DMS153 treated with DMSO at 0.1 percent for 48 hours (cell line): ENCODE measurements at regions not wholly inside any gene's neighbourhood (a gene's known extent, or its start where the extent isn't known, plus 50 kb on each side); places are given as distances from the start of the nearest gene placed in this dataset.

ENCODE experiments used
- DNase-seq: peaks from one replicate; lab custom pipeline; 2025; ENCODE audit not compliant: unreplicated experiment; lab: John Stamatoyannopoulos, UW

DNA sequence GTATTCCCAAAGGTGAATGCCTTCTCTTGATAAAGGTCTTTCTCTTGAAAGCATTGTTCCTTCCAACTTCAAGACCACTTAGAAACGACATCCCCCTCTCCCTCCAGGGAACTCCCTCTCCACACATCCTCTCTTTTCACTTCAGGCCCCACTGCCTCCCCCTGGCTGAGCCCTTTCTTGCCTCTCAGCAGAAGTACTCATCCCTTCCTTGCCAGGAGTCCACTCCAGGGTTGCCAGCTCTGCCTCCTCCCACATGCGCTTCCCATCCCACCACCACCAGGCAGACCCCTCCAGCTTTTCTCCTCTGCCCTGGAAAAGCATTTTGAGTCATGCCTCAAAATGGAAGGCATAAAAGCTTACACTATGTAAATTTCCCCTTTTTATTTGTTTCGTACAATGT is 126.3 kb upstream of the SALL3 start:
- DNase-seq = no peak

DNA sequence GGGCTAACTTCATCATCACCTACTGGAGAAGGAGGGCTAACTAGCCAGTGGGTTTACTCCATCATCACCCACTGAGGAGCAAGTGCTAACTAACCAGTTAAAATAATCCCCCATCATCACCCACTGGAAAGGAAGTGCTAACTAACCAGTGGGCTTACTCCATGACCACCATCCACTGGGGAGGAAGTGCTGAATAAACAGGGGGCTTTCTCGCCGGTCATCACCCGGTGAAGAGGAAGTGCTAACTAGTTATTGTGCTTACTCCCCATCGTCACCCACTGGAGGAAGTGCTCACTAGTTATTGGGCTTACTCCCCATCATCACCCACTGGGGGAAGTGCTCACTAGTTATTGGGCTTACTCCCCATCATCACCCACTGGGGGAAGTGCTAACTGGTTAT is 124.4 kb upstream of the SALL3 start:
- no peak for DNase-seq

DNA sequence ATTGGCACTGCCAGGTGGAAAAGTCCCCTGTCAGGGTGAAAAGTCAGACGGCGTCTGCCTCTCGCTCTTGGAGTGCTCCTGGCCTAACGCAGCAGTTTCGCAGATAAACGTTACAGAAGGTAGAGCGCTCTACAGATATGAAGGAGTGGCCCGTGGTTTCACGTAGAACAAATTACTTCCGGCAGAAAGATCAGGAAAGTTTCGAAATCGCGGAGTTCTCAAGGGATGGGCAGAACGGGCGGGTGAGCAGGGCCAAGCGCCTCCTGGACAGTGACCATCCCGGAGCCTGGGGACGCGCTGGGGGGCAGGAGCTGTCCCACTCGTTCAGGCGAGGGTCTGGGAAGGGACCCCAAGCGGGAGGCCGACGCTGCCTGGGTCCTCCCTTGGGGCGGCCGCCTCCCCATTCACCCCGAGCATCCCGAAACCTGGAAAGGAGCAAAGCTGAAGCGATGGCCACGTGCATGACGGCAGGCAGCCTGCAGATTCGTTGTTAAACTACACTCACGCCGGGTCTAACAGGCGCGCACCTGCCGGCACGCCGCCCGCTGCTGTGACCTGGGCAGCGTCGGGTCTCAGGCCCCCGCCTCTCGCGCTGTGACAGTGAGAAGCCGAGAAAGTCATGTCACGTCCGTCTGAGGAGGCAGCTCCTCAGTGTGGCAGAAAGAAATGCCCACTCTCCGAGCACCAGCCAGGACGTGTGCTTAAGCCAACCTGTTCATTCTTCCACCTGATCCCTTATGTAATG is 122.9 kb upstream of the SALL3 start:
- no peak for DNase-seq

GRCh38 chr18:78857314-78858150 is 122.1 kb upstream of the SALL3 start:
- DNase-seq = no peak

DNA sequence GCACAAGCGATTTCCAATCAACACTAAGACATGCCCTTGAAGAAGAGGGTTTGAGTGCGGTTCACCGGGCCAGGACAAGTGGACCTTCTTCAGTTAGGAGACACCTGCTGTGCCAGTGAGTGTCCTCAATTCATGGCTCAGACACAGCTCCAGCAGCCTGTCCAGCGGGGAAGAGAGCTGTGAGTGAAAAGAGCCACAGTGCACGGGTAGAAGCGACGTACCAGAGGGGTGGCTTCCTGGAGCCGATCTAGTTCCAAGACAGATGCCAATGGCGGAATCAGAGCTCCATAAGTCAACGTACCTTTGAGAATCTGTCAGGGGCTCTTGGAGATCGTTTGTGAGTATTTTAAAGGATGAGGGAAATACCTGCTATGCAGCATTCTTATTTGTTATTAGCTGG is 119.9 kb upstream of the SALL3 start:
- no peak for DNase-seq

DNA sequence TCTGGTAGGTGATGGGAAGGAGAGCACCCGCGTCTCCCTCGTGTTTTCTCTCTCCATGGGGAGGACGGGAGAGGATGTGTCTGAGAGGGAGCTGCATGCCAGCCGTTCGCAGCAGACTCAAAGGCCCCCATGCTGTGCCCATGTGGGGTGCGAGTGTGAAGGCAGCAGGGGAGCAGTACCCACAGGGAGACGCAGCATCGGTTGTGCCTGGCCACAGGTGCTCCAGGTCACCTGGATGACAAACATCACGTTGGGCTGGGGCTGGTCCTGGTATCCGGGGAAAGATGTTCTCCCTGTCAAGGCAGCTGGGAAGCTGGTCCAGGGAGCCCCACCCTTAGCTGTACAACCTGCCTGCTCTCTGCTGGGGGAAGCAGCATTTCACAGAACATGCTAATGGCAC is 119.5 kb upstream of the SALL3 start:
- DNase-seq = no peak

- DNase-seq = no peak
Observed at GRCh38 chr18:78861116-78861515, 118.5 kb upstream of the SALL3 start.

GRCh38 chr18:78861706-78862105 is 117.9 kb upstream of the SALL3 start:
- DNase-seq = no peak

- no peak for DNase-seq
Observed at GRCh38 chr18:78862395-78862794, 117.2 kb upstream of the SALL3 start.

DNA sequence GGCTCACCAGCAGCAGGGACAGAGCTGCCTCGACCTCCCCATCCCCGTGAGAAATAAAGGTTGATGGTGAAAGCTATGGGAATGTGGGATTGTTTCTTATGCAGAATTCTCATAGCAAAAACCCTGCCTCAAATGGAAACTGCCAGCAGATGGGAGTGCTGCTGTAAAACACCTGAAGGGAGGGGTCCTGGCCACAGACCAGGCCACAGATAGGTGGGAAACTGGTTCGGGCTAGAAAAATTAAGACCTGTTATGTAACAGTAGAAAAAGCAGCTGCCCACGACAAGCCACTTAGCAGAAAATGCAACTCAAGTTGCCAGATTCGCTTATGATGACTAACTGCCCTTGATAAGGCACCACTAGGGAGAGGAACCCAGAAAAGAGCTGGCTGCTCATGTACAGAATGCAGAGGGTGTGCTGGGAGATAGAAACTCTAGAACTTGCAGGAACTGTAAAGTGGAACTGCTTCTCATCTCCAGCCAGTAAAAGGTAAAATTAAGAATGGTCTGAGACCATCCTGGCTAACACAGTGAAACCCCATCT is 114.5 kb upstream of the SALL3 start:
- no peak for DNase-seq

- no peak for DNase-seq
Observed at GRCh38 chr18:78865771-78866310, 113.8 kb upstream of the SALL3 start.

- DNase-seq = no peak
Observed at GRCh38 chr18:78867131-78867530, 112.5 kb upstream of the SALL3 start.

DNA sequence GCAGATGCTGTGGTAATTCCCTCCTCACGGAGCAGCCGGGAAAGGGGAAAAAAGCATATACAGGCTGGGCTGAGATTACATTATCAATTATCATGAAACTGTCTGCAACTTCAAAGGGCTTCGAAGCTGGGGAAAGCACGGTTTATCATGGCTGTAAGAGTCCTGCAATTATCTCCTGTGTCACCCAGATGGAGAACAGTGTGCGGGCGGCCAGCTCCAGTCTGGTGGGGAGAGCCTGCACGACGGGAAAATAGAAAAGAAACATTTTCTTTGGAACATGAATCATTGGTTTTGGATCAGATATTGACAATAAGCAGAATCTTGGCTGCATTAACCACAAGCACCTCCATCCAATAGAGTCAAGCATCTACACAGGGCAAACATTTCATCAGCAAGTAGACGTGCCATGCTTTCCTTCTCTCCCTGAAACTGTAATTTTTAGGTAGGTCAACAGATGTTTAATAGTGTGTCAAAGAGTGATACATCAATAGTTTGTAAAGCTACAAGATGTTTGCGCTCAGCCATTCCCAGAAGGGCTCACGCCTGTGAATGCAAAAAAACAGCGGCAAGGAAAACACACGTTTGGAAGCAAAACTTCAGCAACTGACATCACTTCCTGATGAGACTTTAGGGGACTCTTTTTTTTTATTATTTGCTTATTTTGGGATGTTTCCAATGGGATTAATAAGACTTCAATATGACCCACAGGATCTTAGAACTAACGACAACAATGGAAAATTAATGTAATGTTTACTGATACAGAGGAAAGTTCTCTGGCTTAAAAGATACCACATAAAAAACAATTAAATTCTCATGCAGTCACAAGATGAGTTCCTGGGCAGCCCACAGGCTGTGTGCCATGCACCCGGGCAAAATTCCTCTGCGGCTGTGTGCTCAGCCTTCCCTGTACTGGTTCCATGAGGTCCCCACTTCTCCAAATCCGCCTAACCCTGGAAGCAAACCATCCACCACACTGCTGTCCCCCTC is 111.0 kb upstream of the SALL3 start:
- no peak for DNase-seq

DNA sequence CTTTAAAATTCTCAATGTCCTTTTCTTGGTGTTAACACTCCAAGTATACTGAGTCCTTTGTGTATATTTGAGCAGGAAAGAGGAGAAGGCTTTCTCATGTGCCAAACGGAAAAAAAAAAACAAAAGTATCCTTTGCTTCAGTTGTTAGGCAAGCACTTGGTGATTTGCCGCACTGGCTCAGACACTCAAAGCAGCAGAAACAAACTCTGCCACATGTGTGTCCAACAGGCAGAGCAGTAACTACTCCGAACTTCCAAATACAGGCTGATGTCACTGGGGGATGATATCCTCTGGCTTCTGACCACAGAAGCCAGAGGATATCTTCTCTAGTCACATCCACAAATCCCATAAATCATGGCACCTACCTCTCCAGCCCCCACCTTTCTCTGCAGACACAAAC is 108.0 kb upstream of the SALL3 start:
- no peak for DNase-seq

DNA sequence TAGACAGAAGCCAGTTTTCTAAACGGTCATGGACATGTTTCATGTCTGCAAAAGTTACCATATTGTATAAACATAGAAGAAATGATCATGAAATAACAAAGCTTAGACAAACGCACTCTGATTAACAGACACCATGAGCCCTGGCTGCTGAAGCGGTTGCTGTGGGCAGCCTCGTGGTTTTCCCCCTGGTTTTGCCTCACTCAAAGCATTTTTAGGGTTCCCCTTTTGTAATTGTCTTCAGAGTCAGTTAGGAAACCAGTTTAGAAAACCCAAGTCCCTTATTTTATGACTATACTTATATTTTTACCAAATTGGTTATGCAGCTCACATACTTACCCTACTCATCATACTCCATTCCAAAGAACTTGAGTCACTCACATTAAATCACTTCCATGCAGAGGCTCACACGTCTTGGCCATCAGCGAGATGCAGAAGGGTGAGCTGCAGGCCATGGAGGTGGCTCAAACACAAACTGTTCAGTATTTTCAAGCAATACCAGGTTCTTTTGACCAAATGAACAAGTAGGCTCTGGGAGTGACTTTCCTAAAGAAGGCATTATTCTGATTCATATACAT is 105.6 kb upstream of the SALL3 start:
- no peak for DNase-seq

- peak; percentile 54 for DNase-seq
Observed at GRCh38 chr18:78875016-78875777, 104.4 kb upstream of the SALL3 start.

DNA sequence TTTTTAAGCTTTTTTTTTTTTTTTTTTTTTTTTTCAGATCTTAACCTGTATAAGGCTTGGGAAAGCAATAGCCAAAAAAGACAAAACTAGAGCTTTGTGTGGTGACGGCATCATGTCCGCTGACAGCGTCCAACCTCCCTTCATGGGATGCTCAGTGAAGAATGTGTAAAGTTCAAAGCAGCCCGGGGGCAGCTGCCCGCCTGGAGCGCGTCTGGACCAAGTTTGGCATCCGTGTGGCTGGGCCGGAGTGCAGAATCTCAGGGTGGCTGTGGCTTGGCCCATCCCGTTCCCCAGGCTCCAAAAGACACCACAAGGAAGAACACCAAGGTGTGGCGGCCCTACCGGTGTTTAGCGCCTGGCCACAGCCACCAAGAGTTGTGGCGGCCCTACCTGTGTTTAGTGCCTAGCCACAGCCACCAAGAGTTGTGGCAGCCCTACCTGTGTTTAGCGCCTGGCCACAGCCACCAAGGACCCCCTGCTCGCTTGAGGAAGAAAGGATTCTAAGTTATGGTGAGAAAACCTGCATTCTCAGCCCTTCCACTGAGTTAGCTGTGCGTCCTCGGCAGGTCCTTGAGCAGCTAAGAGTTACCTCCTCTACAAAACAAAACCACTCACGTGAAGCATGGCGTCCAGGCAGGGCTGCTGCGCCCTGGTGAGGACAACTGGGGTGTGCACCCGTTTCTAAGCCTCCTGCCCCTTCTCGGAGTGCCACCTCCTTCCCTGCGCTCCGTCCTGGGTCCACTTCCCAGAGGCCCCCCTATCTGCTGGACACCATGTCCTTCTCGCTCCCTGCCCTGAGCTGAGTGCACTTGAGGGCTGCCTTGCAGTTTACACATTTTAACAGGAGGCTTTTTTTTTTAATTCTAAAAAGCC is 103.6 kb upstream of the SALL3 start:
- DNase-seq = no peak

DNA sequence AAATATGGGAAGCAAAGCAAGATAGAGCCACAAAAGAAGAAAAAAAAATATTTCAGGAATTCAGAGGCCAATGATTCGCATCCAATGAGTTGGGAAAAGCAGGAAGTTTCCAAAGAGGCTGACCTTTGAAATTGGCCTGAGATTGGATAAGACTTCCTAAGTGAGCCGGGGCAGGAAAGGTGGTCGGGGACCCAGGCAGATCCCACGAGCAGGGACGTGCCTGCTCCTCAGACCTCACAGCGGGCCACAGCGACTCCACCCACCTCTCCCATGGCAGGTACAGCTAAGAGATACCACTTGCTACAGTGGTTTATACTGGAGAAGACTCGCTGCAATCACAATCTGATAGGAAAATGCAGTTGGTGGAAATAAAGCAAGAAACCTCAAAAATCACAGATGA is 102.8 kb upstream of the SALL3 start:
- DNase-seq = no peak

DNA sequence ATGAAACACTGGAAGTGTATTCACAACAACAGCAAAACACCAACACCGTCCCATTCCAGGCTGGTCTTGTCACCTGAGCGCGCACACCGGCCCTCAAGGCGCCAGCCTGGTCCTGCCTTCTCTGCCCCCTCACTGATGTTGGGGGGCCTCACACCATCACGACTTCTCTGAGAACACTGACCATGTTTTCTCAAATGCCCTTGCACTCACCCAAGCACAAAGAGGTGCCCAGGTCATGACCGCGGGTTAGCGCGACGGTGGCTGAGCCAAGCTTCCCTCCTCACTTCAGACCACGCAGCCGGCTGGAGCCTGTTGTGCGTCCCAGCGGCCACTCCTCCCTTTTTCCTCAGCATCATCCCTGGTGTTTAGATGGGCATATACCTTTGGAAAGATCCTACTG is 101.3 kb upstream of the SALL3 start:
- no peak for DNase-seq
